Sciatic nerve (tissue), 2 donors: ENCODE measurements at regions not wholly inside any gene's neighbourhood (a gene's known extent, or its start where the extent isn't known, plus 50 kb on each side); places are given as distances from the start of the nearest gene placed in this dataset.

Experiments used
- ATAC-seq: fragments of 200-7000 bp; cut with Tn5 transposase; one replicate; pipeline ENCODE4 v1.9.1; 2020; ENCODE audit warnings: mild to moderate bottlenecking, moderate library complexity
- DNase-seq: peaks from one replicate; pipeline ENCODE4 v3.0.0-alpha.2; 2020; ENCODE audit warnings: low spot score
- intact Hi-C: fragments of 100-400 bp; cut with DNase I; formaldehyde crosslinking; loops from one replicate; pipeline ENCODE4 v1.14.2; 2022
- donor health status: DM: no; HTN: no; CAD: no.
- donor health status: DM: no; HTN: no; CAD: no.

DNA sequence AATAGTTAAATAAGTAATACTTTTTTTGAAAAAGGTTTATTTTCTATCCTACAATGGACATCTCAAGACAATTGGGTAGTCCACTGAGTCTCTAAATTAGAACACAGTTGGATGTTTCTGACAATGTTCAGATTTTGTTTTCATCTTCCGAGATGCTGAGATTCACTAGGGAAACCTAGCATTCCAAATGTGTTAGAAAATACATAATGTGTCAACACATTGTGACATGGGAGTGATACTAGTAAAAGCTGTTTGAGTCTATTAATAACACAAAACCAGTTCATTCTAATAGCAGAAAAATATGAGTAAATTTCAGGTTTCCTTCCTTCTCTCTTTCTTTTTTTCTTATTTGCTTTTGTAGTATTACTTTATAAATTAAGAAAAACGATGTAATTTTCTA, 68.2 kb upstream of the CDH10 start:
- intact Hi-C loops, result no loop called here
- ATAC-seq (no peak), DNase-seq (no peak)

DNA sequence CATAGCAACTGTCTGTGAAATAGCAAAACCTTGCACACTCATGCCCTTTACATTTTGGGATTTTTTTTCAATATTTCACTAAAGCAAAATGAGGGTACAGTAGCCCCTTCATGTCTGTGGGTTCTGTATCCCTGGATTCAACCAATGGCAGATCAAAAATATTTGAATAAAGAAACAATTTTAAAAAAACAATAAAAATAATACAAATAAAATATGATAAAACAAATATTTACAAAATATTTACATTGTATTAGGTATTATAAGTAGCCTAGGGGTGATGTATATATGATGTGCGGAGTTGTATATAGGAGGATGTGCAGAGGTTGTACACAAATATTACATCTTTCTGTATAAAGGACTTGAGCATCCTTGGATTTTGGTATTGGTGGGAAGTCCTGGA, 67.3 kb upstream of the CDH10 start:
- DNase-seq (no peak), ATAC-seq (no peak)
- intact Hi-C loops, result no loop called here

DNA sequence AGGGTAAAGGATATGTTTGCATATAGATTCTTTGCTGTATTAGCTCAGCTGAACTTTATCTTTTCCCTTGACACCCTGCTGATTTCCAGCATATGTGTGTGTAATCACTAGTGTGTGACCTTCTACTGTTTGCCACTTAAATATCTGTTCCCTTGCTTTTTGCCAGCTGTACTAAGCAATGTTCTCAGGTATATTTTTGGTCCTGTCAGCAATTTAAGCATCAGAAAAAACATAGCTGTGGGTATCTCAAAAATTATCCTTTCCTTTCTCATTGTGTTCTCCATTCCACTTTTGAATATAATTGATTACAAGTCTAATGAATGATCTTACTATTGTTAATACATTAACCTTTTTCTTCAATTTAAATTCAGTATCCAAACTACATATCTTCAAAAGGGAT, 59.2 kb upstream of the CDH10 start:
- intact Hi-C loops, result no loop called here
- DNase-seq (no peak), ATAC-seq (no peak)
